ENCODE measurements at regions not wholly inside any gene's neighbourhood (a gene's known extent, or its start where the extent isn't known, plus 50 kb on each side); places are given as distances from the start of the nearest gene placed in this dataset.
"Not testable (repeated sequence)": the region's sequence is repeated elsewhere in the genome, so short reads cannot be mapped to it uniquely, and the experiment has no call there.

- DNase-seq = no peak
Observed at GRCh38 chr17:71180801-71181385, 939.9 kb upstream of the SOX9 start.

DNA sequence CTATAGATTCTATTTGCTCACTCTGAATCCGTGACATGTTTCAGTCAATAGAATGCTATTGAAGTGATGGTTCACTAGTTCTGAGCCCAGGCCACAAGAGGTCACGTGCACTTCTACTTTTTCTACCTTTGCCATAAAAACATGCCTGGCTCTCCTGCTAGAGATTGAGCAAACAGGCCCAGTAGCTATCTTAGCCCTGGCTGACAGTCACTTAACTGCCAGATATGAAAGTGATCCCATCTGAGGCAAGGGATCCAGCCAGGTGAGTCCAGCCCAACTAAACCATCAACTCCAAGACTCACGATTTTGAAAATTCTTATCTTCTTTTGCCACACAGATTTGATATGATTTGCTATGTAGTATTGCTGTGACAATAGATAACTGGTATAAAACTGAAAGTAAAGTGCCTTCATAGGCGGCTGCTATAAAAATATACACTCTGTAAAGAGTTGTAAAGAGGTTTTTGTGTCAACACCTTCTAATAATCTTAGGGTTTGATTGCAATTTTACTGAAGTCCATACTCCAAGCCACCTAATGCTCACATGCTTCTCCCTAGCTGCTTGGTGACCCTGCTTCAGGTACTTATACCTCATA, 937.7 kb upstream of the SOX9 start:
- no peak for DNase-seq

- no peak for DNase-seq
Observed at GRCh38 chr17:71184716-71185115, 936.1 kb upstream of the SOX9 start.

DNA sequence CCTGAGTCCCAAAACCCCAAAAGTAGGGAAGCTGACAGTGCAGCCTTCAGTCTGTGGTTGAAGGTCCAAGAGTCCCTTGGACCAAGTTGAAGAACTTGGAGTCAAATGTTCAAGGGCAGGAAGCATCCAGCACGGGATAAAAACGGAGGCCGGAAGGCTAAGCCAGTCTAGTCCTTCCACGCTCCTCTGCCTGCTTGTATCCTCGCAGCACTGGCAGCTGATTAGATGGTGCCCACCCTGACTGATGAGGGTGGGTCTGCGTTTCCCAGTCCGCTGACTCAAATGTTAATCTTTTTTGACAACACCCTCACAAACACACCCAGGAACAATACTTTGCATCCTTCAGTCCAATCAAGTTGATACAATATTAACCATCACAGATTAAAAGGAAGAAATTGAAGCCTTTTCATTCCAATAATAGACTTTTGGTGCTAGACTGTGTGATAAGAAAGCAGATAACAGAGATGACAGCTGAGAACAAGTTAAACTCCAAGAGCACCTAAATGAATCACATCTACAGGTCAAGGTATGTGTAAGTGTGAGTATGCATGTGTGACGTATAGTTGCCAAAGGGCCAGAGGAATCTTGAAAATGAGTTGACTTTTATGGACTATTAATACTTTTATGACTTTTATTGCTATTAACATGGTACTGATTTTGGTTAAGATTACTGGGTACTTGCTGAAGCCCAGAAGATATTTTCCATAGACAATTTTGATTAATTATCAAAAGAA, 933.5 kb upstream of the SOX9 start:
- DNase-seq = no peak

DNA sequence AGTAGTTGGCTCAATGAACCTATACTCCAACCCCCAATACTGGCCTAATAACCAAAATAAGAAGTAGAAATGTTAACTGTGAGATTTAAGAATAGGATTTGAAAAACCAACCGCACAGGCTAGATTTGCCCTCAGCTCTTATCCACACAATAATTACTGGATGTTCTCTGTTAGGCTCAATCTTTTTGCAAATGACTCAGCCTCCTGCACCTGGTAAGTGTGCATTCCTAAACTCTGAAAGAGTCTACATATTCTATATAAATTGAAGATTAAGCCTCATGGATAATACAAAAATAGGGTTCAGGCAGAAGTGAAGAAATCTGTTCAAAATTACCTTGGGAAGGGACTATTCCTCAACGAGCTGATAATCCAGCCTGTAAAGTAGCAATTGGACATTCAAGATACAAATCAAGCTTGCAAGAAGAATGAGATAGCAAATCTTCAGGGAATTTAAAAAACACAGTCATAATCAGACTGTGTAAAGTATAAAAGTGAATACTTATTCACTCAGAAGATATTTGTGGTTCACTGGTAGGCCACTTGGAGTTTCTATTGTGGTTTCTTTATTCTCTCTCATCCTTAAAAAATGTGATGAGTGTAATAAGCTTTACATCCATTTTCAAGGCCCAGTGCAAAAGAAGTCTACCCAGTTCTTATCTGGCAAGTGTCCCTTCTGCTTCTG, 931.9 kb upstream of the SOX9 start:
- DNase-seq = no peak

DNA sequence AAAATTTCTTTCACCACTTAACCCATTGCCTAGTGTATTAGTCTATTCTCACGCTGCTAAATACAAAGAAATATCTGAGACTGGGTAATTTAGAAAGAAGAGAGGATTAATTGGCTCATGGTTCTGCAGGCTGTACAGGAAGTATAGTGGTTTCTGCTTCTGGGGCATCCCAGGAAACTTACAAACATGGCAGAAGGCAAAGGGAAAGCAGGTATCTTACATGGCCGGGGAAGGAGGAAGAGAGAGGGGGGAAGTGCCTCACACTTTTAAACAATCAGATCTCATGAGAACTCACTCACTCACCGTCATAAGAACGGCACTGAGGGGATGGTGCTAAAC, 931.4 kb upstream of the SOX9 start:
- DNase-seq = no peak

DNA sequence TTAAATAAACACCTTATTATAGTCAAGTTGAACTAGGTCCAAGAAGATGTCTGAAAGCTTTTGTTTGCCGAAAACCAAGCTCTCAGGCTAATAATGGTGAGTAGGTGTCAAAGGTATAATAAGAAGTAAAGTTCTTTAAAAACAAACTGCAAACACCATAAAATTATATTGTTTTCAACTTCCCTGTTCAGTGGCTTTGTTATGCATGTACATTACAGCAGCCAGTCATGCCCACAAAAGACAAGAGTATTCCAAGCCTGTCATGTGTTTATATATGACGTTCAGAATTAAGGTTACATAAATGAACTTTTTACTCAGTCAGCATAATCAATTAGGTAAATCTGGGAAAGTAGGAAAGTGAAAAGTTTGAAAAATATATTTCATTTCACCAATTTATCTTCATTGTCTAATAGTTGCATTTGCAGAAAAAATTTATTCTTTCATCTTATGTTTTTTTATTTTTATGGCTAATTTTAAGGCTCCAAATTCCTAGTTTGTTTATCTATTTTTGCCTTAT, 928.7 kb upstream of the SOX9 start:
- no peak for DNase-seq

GRCh38 chr17:71192848-71193247, 928.0 kb upstream of the SOX9 start:
- DNase-seq = no peak

DNA sequence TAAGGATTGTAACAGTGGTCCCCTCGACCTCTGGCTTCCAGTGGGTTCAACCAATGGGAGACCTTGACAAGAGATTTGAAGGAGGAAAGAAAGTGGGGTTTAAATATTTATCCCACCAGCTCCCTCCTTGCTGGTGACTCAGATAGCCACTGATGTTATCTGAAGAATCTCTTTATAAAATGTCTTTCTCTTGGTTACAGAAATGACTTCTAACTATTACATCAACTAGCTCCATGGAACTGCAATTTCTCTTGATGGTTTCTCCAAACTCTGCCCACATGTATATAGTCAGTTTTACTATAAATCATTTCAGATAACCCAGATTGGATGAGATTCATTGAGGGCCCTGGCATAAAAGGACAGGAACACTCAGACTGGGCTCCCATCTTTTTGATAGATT, 920.2 kb upstream of the SOX9 start:
- DNase-seq = no peak

DNA sequence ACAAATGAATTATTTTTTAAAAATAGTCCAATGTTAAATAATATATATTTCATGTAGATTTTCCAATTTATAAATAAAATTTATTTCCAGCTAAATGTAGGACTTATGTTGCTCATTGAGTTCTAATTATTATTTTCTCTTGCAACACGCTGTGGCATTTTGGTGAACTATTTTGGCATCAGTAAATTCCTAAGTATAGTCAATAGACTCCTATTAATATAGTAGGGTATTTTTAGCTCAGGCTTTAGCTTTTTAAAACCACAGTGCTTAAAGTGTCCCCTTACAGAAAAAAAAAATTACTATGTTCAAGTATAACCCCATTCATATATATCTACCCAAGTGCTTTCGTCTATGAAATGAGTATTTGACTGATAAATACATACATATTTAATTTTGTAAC, 919.2 kb upstream of the SOX9 start:
- DNase-seq = no peak

DNA sequence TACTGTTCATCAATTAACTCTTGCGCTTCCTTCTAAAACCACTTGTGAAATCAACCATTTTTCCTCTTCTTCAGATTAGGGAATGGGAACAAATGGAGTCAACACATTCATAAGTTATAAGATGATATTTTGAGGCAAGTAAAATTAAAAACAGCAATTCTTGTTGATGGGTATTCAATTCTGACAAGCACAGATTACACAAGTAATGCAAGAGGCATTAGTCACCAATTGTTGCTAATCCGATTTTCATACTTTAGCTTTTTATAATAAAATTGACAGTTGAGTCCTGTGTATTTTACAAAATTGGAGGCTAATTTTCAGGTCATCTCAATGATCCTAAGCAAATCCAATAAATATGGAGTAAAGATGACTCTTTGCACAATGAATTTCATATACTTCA, 918.4 kb upstream of the SOX9 start:
- no peak for DNase-seq

DNA sequence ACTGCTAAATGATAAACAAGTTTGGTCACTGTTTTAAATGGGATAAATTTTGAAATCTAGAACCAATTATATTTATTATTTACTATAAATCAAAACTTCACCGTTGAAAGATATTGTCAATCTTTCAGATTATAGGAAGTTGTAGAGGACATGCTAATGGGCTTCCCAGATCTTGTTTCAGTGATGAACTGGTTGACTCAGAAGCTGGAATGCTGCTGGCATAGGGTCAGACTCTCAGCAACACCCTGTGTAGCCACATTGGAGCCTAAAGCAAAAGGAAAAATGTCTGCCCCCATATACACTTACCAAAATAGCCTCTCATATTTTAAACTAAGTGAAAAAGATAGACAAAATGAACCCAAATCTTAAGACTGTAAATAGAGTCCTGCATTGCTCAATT, 916.9 kb upstream of the SOX9 start:
- no peak for DNase-seq

DNA sequence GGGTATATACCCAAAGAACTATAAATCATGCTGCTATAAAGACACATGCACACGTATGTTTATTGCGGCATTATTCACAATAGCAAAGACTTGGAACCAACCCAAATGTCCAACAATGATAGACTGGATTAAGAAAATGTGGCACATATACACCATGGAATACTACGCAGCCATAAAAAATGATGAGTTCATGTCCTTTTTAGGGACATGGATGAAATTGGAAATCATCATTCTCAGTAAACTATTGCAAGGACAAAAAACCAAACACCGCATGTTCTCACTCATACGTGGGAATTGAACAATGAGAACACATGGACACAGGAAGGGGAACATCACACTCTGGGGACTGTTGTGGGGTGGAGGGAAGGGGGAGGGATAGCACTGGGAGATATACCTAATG, 914.9 kb upstream of the SOX9 start:
- not testable (repeated sequence) for DNase-seq

DNA sequence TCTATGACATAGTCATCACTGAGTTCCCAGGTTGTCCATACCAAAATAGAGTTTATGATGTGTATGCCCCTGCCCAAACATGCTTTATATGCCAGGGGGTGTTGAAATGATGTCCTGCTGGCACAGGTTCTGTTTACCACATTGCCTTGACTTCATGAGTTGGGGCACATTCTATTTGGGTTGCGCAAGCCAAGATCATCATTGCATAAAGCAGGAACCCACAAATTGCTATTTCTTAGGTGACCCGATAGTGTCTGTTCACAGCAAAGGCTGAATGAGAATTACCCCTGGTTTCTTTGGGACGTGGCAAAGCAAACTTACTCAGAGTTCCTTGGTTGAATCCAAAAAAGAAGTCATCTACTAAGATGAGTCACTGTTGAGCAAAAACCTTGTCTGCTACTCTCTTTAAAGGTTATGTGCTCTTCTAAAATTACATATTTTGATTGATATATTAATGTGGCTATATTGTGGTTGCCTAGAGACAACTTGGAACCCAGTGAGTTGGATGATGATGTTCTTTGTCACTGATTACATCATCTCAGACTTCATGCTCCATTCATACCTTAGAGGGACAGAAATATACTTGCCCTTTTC, 912.6 kb upstream of the SOX9 start:
- no peak for DNase-seq

- DNase-seq = no peak
Observed at GRCh38 chr17:71213936-71214335, 906.9 kb upstream of the SOX9 start.

GRCh38 chr17:71217769-71218168, 903.1 kb upstream of the SOX9 start:
- DNase-seq = no peak

DNA sequence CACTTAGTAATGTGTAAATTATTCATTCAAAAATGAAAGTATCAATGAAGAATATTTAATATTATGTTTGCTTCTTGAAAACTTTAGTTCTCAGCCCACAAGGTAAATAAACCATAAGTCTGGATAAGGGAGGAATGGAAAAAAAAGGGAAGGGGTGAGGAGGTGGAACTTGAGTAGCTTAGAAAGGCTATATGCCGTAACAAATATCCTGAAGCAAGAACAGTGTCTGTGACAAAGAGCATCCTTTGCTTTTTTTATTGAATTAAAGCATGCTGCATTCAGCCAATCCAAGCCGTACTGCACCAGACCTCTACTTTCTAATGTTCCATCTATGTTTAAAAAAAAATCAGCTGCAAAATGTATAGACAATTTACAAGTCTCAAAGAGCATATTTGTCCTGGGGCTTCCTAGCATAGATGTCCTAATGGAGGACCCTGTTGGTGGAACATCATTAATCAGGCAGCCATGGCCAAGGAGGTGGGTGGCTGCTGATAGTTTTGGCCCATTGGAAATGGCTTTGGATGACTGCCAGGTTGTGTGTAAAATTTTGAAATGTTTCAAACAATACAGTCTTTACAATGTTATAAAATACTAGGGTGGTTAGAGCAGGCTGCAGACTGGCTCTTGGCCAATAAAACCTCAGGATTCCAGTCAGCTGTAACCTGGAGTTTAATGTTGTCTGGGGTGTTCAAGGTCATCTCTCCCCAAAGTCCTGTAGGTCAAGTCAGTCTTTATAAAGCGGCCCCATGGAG, 895.8 kb upstream of the SOX9 start:
- DNase-seq = no peak

- no peak for DNase-seq
Observed at GRCh38 chr17:71227841-71228240, 893.0 kb upstream of the SOX9 start.

DNA sequence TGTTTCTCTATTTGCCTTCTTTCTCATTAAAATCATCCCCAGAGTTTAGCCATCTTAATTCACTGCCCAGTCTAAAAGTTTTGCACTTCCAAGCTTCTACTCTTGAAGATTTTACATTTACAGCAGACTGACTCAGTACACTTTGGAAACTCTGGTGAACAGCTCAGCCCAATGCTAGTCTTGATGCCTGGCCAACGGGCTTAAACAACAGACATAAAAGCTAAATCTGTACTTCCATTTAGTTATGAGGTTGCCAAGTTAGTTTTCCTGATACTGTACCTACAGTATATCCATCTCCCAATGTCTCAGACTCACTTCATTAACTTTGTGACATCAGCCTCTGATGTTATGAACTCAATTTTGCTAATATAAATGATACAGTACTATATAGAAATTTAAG, 891.8 kb upstream of the SOX9 start:
- no peak for DNase-seq

- no peak for DNase-seq
Observed at GRCh38 chr17:71232801-71233559, 887.8 kb upstream of the SOX9 start.

- DNase-seq = no peak
Observed at GRCh38 chr17:71234349-71234748, 886.5 kb upstream of the SOX9 start.

Measured in NCI-H526 treated with DMSO at 0.1 percent for 48 hours (cell line).